GM12892 (cell line): ENCODE measurements at regions not wholly inside any gene's neighbourhood (a gene's known extent, or its start where the extent isn't known, plus 50 kb on each side); places are given as distances from the start of the nearest gene placed in this dataset.

ENCODE experiments used
- POLR2A ChIP-seq: IDR thresholded peaks from 2 replicates; pipeline ENCODE4 v1.6.1; 2011; ENCODE audit warnings: low read depth, low read length, control low read depth
- POLR2AphosphoS5 ChIP-seq: IDR thresholded peaks from 2 replicates; pipeline ENCODE4 v1.6.1; 2011; ENCODE audit warnings: low read depth, low read length, control low read depth
- TAF1 ChIP-seq: IDR thresholded peaks from 2 replicates; pipeline ENCODE4 v1.6.1; 2011; ENCODE audit warnings: low read depth, mild to moderate bottlenecking, control low read depth, low read length, borderline replicate concordance

GRCh38 chr9:108345826-108346225 is 510.0 kb downstream of the ACTL7B start:
- TF ChIP-seq POLR2AphosphoS5 (no peak), POLR2A (no peak), TAF1 (no peak)
